Esophagus squamous epithelium (tissue), 5 donors: ENCODE measurements at regions not wholly inside any gene's neighbourhood (a gene's known extent, or its start where the extent isn't known, plus 50 kb on each side); places are given as distances from the start of the nearest gene placed in this dataset.

ENCODE experiments used
- DNase-seq: peaks from one replicate; lab custom pipeline; 2025; lab: John Stamatoyannopoulos, UW
- H3K27ac ChIP-seq, 4 donors: fragments of 200-600 bp; sonication (generic); one replicate each; pipeline ENCODE4 v1.5.1; 2016 to 2019; ENCODE audit warnings: mild to moderate bottlenecking in 1 of 4
- H3K27me3 ChIP-seq, 4 donors: fragments of 200-600 bp; sonication (generic); 1 replicate in 3 of 4; 2 replicates in 1 of 4; pipeline versions ENCODE4 v1.5.1 to v1.6.0; 2017 to 2021; ENCODE audit warnings: antibody characterized with exemption in 1 of 4
- H3K36me3 ChIP-seq, 3 donors: fragments of 200-600 bp; sonication (generic); one replicate each; pipeline ENCODE4 v1.5.1; 2016 to 2019
- H3K4me1 ChIP-seq, 3 donors: fragments of 200-600 bp; sonication (generic); one replicate each; pipeline ENCODE4 v1.5.1; 2017 to 2019
- H3K4me3 ChIP-seq, 4 donors: fragments of 200-600 bp; sonication (generic); 1 replicate in 3 of 4; 2 replicates in 1 of 4; pipeline ENCODE4 v1.5.1; 2016 to 2019; ENCODE audit warnings: mild to moderate bottlenecking in 2 of 4, moderate library complexity in 1 of 4
- H3K9me3 ChIP-seq, 3 donors: fragments of 200-600 bp; sonication (generic); one replicate each; pipeline ENCODE4 v1.5.1; 2016 to 2019
- POLR2A ChIP-seq, 4 donors: fragments of 450-650 bp; IDR thresholded peaks; one replicate each; pipeline ENCODE4 v1.6.1; 2017; ENCODE audit warnings: antibody characterized with exemption in 4 of 4, mild to moderate bottlenecking in 4 of 4, moderate library complexity in 3 of 4
- WGBS, 2 donors: methylation state at CpG; one replicate each; pipeline ENCODE4 v1.1.5; 2018; 5-methylcytosine and 5-hydroxymethylcytosine counted together
- intact Hi-C: fragments of 100-400 bp; cut with DNase I; formaldehyde crosslinking; loops from one replicate; pipeline ENCODE4 v1.15.0; 2022
- TF ChIP-seq, protein P1 (sequence below), 6 experiments: fragments of 450-650 bp in 4 of 6; fragments of 200-600 bp in 2 of 6; sonication (generic) in 2 of 6; IDR thresholded peaks; one replicate each; pipeline ENCODE4 v1.5.1; 2016 to 2019; ENCODE audit warnings: antibody characterized with exemption in 6 of 6, mild to moderate bottlenecking in 4 of 6, moderate library complexity in 4 of 6
- donor health status: DM: yes; HTN: yes; CAD: no.

DNA sequence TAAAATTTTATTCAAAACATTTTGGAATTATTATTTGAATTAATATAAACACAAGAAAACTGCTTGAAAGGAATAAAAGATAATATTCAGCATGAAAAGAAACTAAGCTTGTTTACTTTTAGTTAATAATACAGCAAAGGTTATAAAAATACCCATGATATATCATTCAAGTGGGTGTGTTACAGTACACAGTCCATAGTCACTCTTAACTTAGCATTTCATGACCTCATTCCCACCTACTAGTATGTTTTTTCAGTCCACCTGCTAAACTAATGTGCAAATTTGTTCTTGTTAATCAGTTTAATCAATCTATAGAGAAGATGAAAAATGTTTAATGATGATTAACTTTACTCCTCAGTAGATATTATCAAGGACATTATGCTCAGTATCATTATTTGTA is 841.4 kb upstream of the EPHA7 start:
- Histone ChIP-seq H3K4me3 (no peak overlapping the region), H3K27me3 (no peaks in the 10 kb centered on the region), H3K9me3 (peaks cover 0 to 9% (median 0%) of the 10 kb centered on the region in 3 donors), H3K4me1 (no peaks in the 10 kb centered on the region), H3K36me3 (no peaks in the 10 kb centered on the region), H3K27ac (no peak overlapping the region)
- intact Hi-C loops = no loop called here
- no peak for DNase-seq
- TF ChIP-seq, protein P1, sequence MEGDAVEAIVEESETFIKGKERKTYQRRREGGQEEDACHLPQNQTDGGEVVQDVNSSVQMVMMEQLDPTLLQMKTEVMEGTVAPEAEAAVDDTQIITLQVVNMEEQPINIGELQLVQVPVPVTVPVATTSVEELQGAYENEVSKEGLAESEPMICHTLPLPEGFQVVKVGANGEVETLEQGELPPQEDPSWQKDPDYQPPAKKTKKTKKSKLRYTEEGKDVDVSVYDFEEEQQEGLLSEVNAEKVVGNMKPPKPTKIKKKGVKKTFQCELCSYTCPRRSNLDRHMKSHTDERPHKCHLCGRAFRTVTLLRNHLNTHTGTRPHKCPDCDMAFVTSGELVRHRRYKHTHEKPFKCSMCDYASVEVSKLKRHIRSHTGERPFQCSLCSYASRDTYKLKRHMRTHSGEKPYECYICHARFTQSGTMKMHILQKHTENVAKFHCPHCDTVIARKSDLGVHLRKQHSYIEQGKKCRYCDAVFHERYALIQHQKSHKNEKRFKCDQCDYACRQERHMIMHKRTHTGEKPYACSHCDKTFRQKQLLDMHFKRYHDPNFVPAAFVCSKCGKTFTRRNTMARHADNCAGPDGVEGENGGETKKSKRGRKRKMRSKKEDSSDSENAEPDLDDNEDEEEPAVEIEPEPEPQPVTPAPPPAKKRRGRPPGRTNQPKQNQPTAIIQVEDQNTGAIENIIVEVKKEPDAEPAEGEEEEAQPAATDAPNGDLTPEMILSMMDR (IDR thresholded peaks at IDR 0.05) = no peak
- no peak for TF ChIP-seq POLR2A (IDR thresholded peaks at IDR 0.05)

DNA sequence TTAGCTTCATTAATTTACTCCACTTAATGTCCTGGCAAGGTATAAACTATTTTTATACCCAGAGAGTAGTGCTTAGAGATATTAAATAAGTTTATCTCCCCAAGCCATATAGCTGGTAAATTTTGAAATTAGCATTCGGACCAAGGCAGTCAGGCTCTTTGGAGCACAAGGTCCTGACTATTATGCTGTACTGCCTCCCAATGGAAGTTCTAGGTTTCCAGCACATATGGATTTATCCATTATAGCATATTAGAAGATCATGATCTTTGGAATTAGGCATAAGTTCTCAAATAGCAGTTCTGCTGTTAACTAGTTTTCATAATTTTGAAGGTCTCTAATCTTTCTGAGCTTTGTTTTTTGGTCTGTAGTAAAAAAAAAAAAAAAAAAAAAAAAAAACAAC is 835.3 kb upstream of the EPHA7 start:
- 67 to 82% methylated on average over 1 of the region's 1 CpG for WGBS, 2 donors
- Histone ChIP-seq H3K27ac (no peak overlapping the region), H3K4me3 (no peak overlapping the region), H3K9me3 (peaks cover 0 to 5% (median 0%) of the 10 kb centered on the region in 3 donors), H3K4me1 (no peaks in the 10 kb centered on the region), H3K27me3 (no peaks in the 10 kb centered on the region), H3K36me3 (no peaks in the 10 kb centered on the region)
- DNase-seq = no peak
- TF ChIP-seq POLR2A (IDR thresholded peaks at IDR 0.05) = no peak
- TF ChIP-seq, protein P1 (IDR thresholded peaks at IDR 0.05) = no peak
- intact Hi-C loops = no loop called here

GRCh38 chr6:94251878-94252277 is 832.5 kb upstream of the EPHA7 start:
- Histone ChIP-seq H3K36me3 (no peaks in the 10 kb centered on the region), H3K4me1 (no peaks in the 10 kb centered on the region), H3K4me3 (no peak overlapping the region), H3K9me3 (peaks cover 0 to 5% (median 0%) of the 10 kb centered on the region in 3 donors), H3K27me3 (no peaks in the 10 kb centered on the region), H3K27ac (no peak overlapping the region)
- intact Hi-C loops = no loop called here
- no peak for TF ChIP-seq POLR2A (IDR thresholded peaks at IDR 0.05)
- TF ChIP-seq, protein P1 (IDR thresholded peaks at IDR 0.05) = no peak
- DNase-seq = no peak

- WGBS, 2 donors = 74 to 75% methylated on average over 4 of the region's 4 CpGs
- peaks cover 0 to 1% (median 0%) of the 10 kb centered on the region in 3 donors for H3K9me3 ChIP-seq
- DNase-seq = no peak
- H3K27ac ChIP-seq = no peak overlapping the region
- no peaks in the 10 kb centered on the region for H3K27me3 ChIP-seq
- TF ChIP-seq, protein P1 (IDR thresholded peaks at IDR 0.05) = no peak
- intact Hi-C loops = no loop called here
- no peaks in the 10 kb centered on the region for H3K4me1 ChIP-seq
- H3K4me3 ChIP-seq = no peak overlapping the region
- H3K36me3 ChIP-seq = no peaks in the 10 kb centered on the region
Measured at GRCh38 chr6:94245395-94245794, 826.0 kb upstream of the EPHA7 start.

DNA sequence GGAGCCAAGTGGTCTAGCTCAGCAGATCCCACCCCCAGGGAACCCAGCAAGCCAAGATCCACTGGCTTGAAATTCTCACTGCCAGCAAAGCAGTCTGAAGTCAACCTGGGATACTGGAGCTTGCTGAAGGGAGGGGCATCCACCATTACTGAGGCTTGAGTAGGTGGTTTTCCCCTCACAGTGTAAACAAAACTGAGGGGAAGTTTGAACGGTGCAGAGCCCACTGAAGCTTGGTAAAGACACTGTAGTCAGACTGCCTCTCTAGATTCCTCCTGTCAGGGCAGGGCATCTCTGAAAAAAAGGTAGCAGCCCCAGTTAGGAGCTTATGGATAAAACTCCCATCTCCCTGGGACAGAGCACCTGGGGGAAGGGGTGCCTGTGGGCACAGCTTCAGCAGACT is 819.5 kb upstream of the EPHA7 start:
- intact Hi-C loops = no loop called here
- Histone ChIP-seq H3K9me3 (no peaks in the 10 kb centered on the region), H3K27ac (no peak overlapping the region), H3K27me3 (no peaks in the 10 kb centered on the region), H3K36me3 (no peaks in the 10 kb centered on the region), H3K4me3 (no peak overlapping the region), H3K4me1 (no peaks in the 10 kb centered on the region)
- no peak for DNase-seq
- TF ChIP-seq, protein P1 (IDR thresholded peaks at IDR 0.05) = no peak
- no peak for TF ChIP-seq POLR2A (IDR thresholded peaks at IDR 0.05)
- WGBS, 2 donors = 27 to 33% methylated on average over 1 of the region's 1 CpG
